Osteoblast (primary cell): ENCODE measurements at regions not wholly inside any gene's neighbourhood (a gene's known extent, or its start where the extent isn't known, plus 50 kb on each side); places are given as distances from the start of the nearest gene placed in this dataset.

ENCODE experiments used
- DNase-seq: peaks from one replicate; pipeline ENCODE4 v3.0.0; 2011; ENCODE audit warnings: low spot score, mixed read lengths; ENCODE audit not compliant: insufficient read length; ENCODE audit errors: missing footprints
- H2AFZ ChIP-seq: 2 replicates; pipeline ENCODE4 v1.6.0; 2011; ENCODE audit warnings: mild to moderate bottlenecking, low read length
- H3K27ac ChIP-seq: 2 replicates; pipeline ENCODE4 v1.5.1; 2011; ENCODE audit warnings: mild to moderate bottlenecking, low read depth, low read length, moderate library complexity
- H3K27me3 ChIP-seq: 2 replicates; pipeline ENCODE4 v1.6.0; 2012; ENCODE audit warnings: mild to moderate bottlenecking, control low read depth, inconsistent platforms, low read length, moderate library complexity; ENCODE audit not compliant: insufficient read depth
- H3K36me3 ChIP-seq: 2 replicates; pipeline ENCODE4 v1.5.1; 2011; ENCODE audit warnings: mild to moderate bottlenecking, low read length, control low read depth, moderate library complexity; ENCODE audit not compliant: insufficient read depth
- H3K4me1 ChIP-seq: 2 replicates; pipeline ENCODE4 v1.5.1; 2011; ENCODE audit warnings: mild to moderate bottlenecking, low read length, control low read depth, moderate library complexity; ENCODE audit not compliant: insufficient read depth
- H3K4me2 ChIP-seq: 2 replicates; pipeline ENCODE4 v1.6.0; 2011; ENCODE audit warnings: mild to moderate bottlenecking, low read length; ENCODE audit not compliant: insufficient read depth
- H3K4me3 ChIP-seq: fragments of 200-600 bp; sonication (generic); 3 replicates; pipeline ENCODE4 v1.5.1; 2012; ENCODE audit warnings: mild to moderate bottlenecking, low read length, inconsistent platforms; ENCODE audit not compliant: insufficient read depth
- H3K79me2 ChIP-seq: 2 replicates; pipeline ENCODE4 v1.6.0; 2012; ENCODE audit warnings: mild to moderate bottlenecking, low read length, control low read depth, inconsistent platforms; ENCODE audit not compliant: insufficient read depth
- H3K9me3 ChIP-seq: 2 replicates; pipeline ENCODE4 v1.5.1; 2011; ENCODE audit warnings: low read depth, low read length, control low read depth
- H4K20me1 ChIP-seq: 2 replicates; pipeline ENCODE4 v1.6.0; 2012; ENCODE audit warnings: mild to moderate bottlenecking, low read length, control low read depth; ENCODE audit not compliant: insufficient read depth
- TF ChIP-seq, protein P1 (sequence below): IDR thresholded peaks from 2 replicates; pipeline ENCODE4 v1.5.1; 2011; ENCODE audit warnings: mild to moderate bottlenecking, low read depth, low read length, moderate library complexity; ENCODE audit errors: extremely low read depth

- TF ChIP-seq, protein P1, sequence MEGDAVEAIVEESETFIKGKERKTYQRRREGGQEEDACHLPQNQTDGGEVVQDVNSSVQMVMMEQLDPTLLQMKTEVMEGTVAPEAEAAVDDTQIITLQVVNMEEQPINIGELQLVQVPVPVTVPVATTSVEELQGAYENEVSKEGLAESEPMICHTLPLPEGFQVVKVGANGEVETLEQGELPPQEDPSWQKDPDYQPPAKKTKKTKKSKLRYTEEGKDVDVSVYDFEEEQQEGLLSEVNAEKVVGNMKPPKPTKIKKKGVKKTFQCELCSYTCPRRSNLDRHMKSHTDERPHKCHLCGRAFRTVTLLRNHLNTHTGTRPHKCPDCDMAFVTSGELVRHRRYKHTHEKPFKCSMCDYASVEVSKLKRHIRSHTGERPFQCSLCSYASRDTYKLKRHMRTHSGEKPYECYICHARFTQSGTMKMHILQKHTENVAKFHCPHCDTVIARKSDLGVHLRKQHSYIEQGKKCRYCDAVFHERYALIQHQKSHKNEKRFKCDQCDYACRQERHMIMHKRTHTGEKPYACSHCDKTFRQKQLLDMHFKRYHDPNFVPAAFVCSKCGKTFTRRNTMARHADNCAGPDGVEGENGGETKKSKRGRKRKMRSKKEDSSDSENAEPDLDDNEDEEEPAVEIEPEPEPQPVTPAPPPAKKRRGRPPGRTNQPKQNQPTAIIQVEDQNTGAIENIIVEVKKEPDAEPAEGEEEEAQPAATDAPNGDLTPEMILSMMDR = no peak
- Histone ChIP-seq H3K4me3 (peak overlapping the region; percentile 30), H3K36me3 (no peaks in the 10 kb centered on the region), H3K9me3 (no peaks in the 10 kb centered on the region), H3K79me2 (no peaks in the 10 kb centered on the region), H3K27me3 (no peaks in the 10 kb centered on the region), H3K4me1 (peaks cover under 1% of the 10 kb centered on the region), H3K27ac (peak overlapping the region; percentile 43), H3K4me2 (peak overlapping the region; percentile 71), H2AFZ (peak overlapping the region; percentile 92), H4K20me1 (no peaks in the 10 kb centered on the region)
- no peak for DNase-seq
Observed at GRCh38 chr5:60339691-60340201, 360.2 kb downstream of the DEPDC1B start.

GRCh38 chr5:60338846-60339245 is 361.1 kb downstream of the DEPDC1B start:
- no peaks in the 10 kb centered on the region for H3K36me3 ChIP-seq
- DNase-seq = no peak
- no peak overlapping the region for H3K27ac ChIP-seq
- no peaks in the 10 kb centered on the region for H4K20me1 ChIP-seq
- H3K9me3 ChIP-seq = no peaks in the 10 kb centered on the region
- H2AFZ ChIP-seq = no peak overlapping the region
- no peaks in the 10 kb centered on the region for H3K27me3 ChIP-seq
- TF ChIP-seq, protein P1 = no peak
- H3K4me2 ChIP-seq = no peak overlapping the region
- peaks cover 10% of the 10 kb centered on the region for H3K4me1 ChIP-seq
- H3K4me3 ChIP-seq = no peak overlapping the region
- H3K79me2 ChIP-seq = no peaks in the 10 kb centered on the region

- Histone ChIP-seq H3K36me3 (no peaks in the 10 kb centered on the region), H4K20me1 (no peaks in the 10 kb centered on the region), H3K4me3 (no peak overlapping the region), H3K27ac (no peak overlapping the region), H3K4me2 (no peak overlapping the region), H3K79me2 (no peaks in the 10 kb centered on the region), H3K4me1 (peaks cover 22% of the 10 kb centered on the region), H3K27me3 (no peaks in the 10 kb centered on the region), H3K9me3 (no peaks in the 10 kb centered on the region), H2AFZ (no peak overlapping the region)
- no peak for DNase-seq
- TF ChIP-seq, protein P1 = no peak
Observed at GRCh38 chr5:60336491-60336890, 363.5 kb downstream of the DEPDC1B start.

DNA sequence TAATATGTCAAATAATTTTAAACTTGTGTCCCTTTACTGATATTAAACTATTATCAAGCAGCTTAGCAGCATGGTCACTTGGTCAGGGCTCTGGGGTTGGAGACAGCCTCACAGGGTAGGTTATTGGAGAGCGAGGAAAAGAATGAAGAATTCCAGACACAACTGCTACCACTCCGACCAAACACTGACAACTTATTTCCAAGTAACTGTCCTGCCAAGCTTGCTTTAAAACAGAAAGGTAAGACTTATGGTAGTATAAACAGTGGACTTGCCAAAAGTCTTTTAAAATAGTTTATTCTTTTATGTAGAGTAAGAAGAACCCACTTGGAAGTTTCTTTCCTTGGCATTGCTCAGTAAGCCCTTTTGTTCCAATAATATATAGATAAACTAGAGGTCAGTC is 364.1 kb downstream of the DEPDC1B start:
- Histone ChIP-seq H3K4me2 (no peak overlapping the region), H3K27ac (no peak overlapping the region), H3K4me1 (peaks cover 22% of the 10 kb centered on the region), H3K79me2 (no peaks in the 10 kb centered on the region), H3K27me3 (no peaks in the 10 kb centered on the region), H4K20me1 (no peaks in the 10 kb centered on the region), H3K4me3 (no peak overlapping the region), H3K9me3 (no peaks in the 10 kb centered on the region), H3K36me3 (no peaks in the 10 kb centered on the region), H2AFZ (no peak overlapping the region)
- DNase-seq = no peak
- TF ChIP-seq, protein P1 = no peak
